Hematopoietic multipotent progenitor cell treated with erythropoietin and hydrocortisone succinate and interleukin-3 and kit ligand, for 6 days (in vitro differentiated cells): ENCODE measurements at regions not wholly inside any gene's neighbourhood (a gene's known extent, or its start where the extent isn't known, plus 50 kb on each side); places are given as distances from the start of the nearest gene placed in this dataset.
"Not testable (repeated sequence)": the region's sequence is repeated elsewhere in the genome, so short reads cannot be mapped to it uniquely, and the experiment has no call there.

ENCODE experiments used
- DNase-seq: peaks from one replicate; pipeline ENCODE4 v3.0.0-alpha.2; 2015

DNA sequence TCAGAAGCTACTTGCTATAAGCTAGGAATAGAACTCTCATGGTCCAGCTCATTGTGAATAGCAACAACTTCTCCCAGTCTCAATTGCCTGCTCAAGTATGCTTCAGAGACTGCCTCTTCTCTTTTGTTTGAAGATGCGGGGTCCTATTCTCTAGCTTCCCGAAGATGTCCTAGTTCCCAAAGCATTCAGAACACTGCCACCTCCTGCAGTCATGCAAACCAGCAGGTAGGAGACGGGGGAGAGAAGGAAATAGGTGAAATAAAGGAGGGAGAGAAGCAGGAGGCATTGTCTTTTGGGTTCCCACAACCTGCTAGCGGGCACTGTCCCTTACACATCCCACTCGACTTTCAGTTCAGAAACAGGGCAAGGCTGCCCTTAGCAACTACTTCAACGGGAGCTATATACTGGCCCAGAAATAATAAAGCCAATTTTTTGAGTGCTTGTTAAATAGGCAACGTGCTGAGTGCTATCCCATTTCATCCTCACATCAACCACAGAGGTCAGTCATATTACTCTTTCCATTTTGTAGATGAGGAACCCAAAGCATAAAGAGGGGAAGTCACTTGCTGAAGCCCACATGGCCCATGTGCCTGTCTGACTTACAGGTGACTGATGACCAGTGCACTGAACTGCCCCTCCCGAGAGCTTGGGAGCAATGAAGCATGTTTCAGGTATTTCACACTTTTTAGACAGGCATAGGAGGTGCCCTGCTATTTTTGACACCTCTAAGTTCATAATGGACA is 61.9 kb upstream of the ATXN1 start:
- DNase-seq, result no peak

DNA sequence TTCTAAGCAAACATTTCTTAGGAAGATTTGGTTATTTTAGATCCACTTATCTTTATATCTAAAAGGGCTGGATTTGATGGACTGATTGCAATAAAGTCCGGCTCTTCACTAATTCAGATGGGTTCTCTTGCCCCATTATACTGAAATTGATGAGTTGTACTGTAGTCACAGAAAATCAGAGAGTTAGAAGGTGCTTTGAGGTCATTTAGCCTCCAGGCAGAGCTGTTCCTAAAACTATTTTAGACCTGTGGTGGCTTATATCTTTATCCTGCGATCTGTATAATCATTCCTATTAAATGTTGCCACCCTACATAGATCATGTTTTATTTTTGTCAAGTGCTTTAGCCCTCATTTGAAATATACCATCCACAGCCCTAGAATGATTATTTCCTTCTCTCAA is 61.3 kb upstream of the ATXN1 start:
- DNase-seq, result no peak

DNA sequence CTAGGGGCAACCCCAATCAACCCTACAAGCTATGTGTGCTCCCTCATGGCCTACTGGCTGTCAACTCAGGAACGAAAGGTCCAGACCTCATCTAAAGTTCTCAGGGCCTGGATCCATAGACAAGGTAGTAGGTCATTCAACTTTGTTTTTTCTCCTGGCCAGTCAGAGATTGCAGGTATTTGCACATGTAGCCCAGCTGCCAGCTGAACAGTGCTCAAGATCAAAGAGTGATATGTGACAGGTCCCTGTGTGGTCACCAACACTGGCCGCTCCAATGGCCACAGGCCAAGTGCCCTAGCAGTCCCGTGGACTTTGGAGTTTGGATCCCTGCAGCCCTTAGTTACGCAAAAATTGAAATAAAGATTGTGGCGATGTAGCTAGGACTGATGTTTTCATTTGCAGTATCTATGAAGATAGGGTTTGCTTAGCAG is 60.6 kb upstream of the ATXN1 start:
- no peak for DNase-seq

DNA sequence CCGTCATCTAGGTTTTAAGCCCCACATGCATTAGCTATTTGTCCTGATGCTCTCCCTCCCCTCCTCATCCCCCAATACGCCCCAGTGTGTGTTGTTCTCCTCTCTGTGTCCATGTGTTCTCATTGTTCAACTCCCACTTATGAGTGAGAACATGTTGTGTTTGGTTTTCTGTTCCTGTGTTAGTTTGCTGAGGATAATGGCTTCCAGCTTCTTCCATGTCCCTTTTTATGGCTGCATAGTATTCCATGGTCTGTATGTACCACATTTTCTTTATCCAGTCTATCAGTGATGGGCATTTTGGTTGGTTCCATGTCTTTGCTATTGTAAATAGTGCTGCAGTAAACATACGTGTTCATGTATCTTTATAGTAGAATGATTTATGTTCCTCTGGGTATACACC is 59.0 kb upstream of the ATXN1 start:
- DNase-seq, result not testable (repeated sequence)

DNA sequence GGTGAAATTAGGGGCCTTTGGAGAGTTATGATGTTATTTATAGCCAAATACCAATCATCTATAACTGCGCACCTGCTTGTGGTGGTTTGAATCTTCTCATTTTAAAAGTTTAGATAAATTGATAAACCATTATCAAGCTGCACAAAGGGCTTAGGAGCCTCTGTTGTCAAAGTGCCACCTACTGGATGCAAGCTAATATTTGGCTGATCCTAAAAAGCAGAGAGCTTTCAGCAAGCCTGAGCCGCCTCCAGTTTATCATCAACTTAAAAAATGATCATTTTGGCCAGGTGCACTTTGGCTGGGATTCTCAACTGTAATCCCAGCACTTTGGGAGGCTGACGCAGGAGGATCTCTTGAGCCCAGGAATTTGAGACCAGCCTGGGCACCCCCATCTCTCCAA is 58.5 kb upstream of the ATXN1 start:
- peak; percentile 51 for DNase-seq

DNA sequence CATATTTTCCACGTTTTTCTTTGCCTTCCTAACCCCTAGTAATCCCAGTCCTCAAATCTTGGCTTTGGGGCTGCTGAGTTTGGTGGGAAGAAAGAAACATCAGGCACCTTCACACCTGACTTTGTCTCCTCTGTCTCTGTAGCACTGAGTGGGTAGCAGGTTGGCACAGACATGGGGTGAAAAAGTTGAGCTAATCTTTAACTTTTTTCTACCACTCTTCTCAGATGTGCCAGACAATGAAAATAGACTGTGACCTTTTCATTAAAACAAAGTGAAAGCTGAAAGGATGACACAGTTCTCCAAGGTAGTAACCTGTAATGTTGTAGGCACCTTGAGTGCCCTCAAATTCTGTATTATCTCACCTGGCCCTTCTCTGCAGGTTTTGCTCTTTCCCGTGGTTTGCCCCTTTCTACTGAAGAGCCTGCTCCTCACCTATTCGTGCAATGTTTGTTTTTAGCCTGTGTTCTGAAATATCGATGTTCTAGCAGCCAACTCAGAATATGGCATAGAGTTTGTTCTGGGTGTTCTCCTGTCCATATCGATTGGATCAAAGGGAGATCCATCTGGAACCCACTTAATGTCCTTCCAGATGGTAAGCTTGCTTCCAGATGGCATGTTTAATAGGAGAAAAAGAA is 57.8 kb upstream of the ATXN1 start:
- DNase-seq, result no peak

DNA sequence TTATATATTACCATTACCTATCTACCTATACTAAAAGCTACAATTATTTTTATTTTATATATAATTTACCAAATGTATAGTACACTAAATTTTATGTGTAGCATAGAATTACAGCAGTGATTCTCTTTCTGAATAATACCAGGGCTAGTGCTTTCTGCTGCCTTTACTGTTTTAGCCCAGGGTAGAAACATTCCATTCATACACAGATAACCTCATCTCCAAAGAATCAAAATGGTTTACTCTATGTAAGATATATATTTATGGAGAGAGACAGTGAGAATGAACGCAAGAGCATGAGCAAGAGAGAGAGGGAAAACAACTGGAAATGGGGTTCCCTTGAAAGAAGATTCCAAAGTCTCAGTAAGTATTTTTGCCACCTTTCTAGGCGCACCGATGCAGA is 56.3 kb upstream of the ATXN1 start:
- DNase-seq, result no peak

DNA sequence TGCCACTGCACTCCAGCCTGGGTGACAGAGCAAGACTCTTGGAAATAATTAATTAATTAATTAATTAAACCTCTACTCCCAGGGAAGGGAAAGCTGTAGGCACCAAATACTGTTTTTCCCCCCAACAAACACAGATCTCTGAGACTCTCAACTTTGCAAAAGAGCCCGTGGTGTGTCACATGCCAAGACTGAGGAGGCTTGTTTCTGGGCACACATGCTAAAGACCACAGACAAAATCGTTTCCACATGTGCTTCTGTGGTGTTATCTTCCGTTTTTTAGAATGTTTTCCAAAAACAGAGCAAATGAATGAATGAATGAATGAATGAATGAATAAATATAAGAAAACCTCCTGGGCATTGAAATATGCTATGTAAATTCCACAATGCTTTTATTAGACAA is 55.6 kb upstream of the ATXN1 start:
- DNase-seq, result no peak

DNA sequence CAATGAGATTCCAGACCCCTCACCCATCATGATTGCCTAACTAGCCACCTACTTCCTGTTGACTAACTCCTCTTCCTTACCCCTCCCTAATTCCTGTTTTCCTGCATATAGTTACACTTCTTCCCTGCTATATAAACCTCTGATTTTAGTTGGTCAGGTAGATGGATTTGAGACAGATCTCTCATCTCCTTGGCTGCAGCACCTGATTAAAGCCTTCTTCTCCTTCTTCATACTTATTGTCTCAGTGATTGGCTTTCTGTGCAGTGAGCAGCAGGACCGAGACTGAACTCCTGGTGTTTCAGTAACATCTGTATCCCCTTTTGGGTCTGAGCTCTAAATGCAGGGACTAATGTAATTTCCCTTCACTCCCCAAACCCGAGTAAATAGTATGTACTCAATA is 51.7 kb upstream of the ATXN1 start:
- DNase-seq, result no peak

DNA sequence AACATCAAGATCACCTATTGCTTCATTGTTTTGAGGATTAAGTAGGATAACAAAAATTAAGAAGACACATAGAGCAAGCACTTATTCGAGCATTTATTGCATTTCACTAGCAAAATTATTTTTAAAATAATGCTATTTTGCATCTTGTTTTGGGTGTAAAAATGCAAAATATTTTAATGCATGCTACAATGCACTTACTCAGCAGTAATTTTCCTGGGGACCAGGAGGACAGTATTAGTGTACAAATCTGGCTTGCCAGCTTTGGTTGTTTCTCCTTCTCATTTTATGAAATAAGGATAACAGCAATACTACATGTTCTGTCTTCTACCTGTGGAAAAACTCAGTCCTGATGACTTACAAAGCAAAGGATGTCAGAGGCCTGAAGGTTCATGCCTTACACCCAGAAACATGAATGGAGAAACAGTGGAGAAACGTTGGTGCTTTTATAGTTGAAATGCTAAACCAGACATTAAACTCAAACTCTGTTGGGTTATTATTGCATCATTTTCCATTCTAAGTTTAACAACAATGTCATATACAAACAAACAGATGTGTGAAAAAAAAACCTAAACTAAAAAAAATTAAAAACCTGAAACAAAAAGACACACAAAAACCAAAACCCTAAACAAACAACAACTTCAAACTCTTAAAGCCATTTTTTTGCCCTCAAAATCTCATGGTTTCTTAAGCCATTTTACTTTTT is 50.2 kb upstream of the ATXN1 start:
- no peak for DNase-seq
